Breast epithelium (tissue), 3 donors: ENCODE measurements at regions not wholly inside any gene's neighbourhood (a gene's known extent, or its start where the extent isn't known, plus 50 kb on each side); places are given as distances from the start of the nearest gene placed in this dataset.

Source experiments
- POLR2AphosphoS5 ChIP-seq, 3 donors: sonication (generic); formaldehyde crosslinking; IDR thresholded peaks; one replicate each; pipeline ENCODE4 v1.6.1; 2017; ENCODE audit warnings: antibody characterized with exemption in 3 of 3
- TF ChIP-seq, protein P1 (sequence below), 3 donors: fragments of 450-650 bp; IDR thresholded peaks; one replicate each; pipeline ENCODE4 v1.5.1; 2016 to 2017; ENCODE audit warnings: antibody characterized with exemption in 3 of 3, mild to moderate bottlenecking in 3 of 3, moderate library complexity in 3 of 3

DNA sequence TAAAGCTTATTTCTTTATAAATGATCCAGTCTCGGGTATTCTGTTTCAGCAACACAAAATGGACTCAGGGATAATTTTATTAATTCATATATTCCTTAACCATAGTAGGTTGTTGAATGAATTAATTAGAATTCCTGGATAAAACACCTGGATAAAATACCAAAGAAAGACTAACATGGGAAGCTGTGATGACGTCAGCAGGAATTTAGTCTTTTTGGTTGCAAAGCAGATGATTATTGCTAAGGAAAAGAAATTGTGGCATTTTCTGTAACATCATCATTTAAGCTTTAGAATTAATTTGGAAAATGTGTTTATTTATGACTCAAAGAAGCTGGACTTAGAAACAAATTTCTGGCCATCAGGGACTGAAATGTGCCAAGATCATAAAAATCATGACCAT, 228.3 kb upstream of the ZBTB20 start:
- TF ChIP-seq, protein P1, sequence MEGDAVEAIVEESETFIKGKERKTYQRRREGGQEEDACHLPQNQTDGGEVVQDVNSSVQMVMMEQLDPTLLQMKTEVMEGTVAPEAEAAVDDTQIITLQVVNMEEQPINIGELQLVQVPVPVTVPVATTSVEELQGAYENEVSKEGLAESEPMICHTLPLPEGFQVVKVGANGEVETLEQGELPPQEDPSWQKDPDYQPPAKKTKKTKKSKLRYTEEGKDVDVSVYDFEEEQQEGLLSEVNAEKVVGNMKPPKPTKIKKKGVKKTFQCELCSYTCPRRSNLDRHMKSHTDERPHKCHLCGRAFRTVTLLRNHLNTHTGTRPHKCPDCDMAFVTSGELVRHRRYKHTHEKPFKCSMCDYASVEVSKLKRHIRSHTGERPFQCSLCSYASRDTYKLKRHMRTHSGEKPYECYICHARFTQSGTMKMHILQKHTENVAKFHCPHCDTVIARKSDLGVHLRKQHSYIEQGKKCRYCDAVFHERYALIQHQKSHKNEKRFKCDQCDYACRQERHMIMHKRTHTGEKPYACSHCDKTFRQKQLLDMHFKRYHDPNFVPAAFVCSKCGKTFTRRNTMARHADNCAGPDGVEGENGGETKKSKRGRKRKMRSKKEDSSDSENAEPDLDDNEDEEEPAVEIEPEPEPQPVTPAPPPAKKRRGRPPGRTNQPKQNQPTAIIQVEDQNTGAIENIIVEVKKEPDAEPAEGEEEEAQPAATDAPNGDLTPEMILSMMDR (IDR thresholded peaks at IDR 0.05) = no peak
- no peak for TF ChIP-seq POLR2AphosphoS5 (IDR thresholded peaks at IDR 0.05)
